ENCODE measurements at regions not wholly inside any gene's neighbourhood (a gene's known extent, or its start where the extent isn't known, plus 50 kb on each side); places are given as distances from the start of the nearest gene placed in this dataset.

DNA sequence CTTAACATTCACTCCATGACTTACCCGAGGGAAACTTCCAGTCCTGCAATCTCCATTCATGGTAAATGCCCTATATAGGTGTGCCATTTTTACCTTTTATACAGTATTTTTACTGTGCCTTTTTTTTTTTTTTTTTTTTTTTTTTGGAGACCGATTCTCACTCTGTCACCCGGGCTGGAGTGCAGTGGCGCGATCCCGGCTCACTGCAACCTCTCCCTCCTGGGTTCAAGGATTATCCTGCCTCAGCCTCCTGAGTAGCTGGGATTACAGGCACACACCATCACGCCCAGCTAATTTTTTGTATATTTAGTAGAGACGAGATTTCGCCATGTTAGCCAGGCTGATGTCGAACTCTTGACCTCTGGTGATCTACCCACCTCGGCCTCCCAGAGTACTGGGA is 124.4 kb upstream of the PLPPR4 start:
- no peak for TF ChIP-seq EZH2 (IDR thresholded peaks at IDR 0.05; ENCODE audit: insufficient read depth, poor library complexity, severe bottlenecking)
- no peak for TF ChIP-seq EZH2phosphoT487 (IDR thresholded peaks at IDR 0.05; ENCODE audit: insufficient read depth, low read depth)

Data from GM23248 (cell line).